Transverse colon (tissue), 4 donors: ENCODE measurements at regions not wholly inside any gene's neighbourhood (a gene's known extent, or its start where the extent isn't known, plus 50 kb on each side); places are given as distances from the start of the nearest gene placed in this dataset.

Experiments used
- DNase-seq: peaks from one replicate; pipeline ENCODE4 v3.0.0-alpha.2; 2019
- H3K27ac ChIP-seq, 4 donors: fragments of 200-600 bp; sonication (generic); 2 replicates each; pipeline ENCODE4 v1.5.1; 2016 to 2018; ENCODE audit warnings: inconsistent platforms in 4 of 4
- H3K27me3 ChIP-seq: fragments of 200-600 bp; sonication (generic); 2 replicates; pipeline ENCODE4 v1.5.1; 2017; ENCODE audit warnings: inconsistent platforms
- H3K36me3 ChIP-seq, 4 donors: fragments of 200-600 bp; sonication (generic); 2 replicates each; pipeline ENCODE4 v1.5.1; 2017 to 2019; ENCODE audit warnings: inconsistent platforms in 4 of 4
- H3K4me1 ChIP-seq, 4 donors: fragments of 200-600 bp; sonication (generic); 2 replicates each; pipeline ENCODE4 v1.5.1; 2017 to 2020; ENCODE audit warnings: inconsistent platforms in 4 of 4
- H3K4me3 ChIP-seq, 4 donors: fragments of 200-600 bp; sonication (generic); 1 replicate in 1 of 4; 2 replicates in 3 of 4; pipeline versions ENCODE4 v1.5.1 to v1.6.1; 2017 to 2019; ENCODE audit warnings: inconsistent platforms in 4 of 4
- H3K9me3 ChIP-seq, 2 donors: fragments of 200-600 bp; sonication (generic); 2 replicates each; pipeline ENCODE4 v1.5.1; 2017 to 2019; ENCODE audit warnings: inconsistent platforms in 2 of 2
- CTCF ChIP-seq, 5 experiments: fragments of 200-600 bp in 3 of 5; fragments of 450-650 bp in 2 of 5; sonication (generic) in 3 of 5; IDR thresholded peaks; 1 replicate in 2 of 5; 2 replicates in 3 of 5; pipeline ENCODE4 v1.5.1; 2016 to 2017; ENCODE audit warnings: antibody characterized with exemption in 5 of 5, inconsistent platforms in 3 of 5, mild to moderate bottlenecking in 2 of 5, moderate library complexity in 1 of 5
- EP300 ChIP-seq: sonication (generic); formaldehyde crosslinking; IDR thresholded peaks from one replicate; pipeline ENCODE4 v1.6.1; 2017; ENCODE audit warnings: antibody characterized with exemption, low read depth
- POLR2A ChIP-seq: fragments of 450-650 bp; IDR thresholded peaks from one replicate; pipeline ENCODE4 v1.6.1; 2016; ENCODE audit warnings: antibody characterized with exemption, mild to moderate bottlenecking, moderate library complexity
- POLR2AphosphoS5 ChIP-seq, 3 donors: sonication (generic); formaldehyde crosslinking; IDR thresholded peaks; one replicate each; pipeline ENCODE4 v1.6.1; 2016; ENCODE audit warnings: antibody characterized with exemption in 3 of 3
- WGBS, 2 donors: methylation state at CpG; one replicate each; pipeline ENCODE4 v1.1.5; 2018; ENCODE audit warnings: low coverage in 1 of 2; 5-methylcytosine and 5-hydroxymethylcytosine counted together
- in situ Hi-C, 4 donors: fragments of 200-750 bp; cut with MboI; loops; one replicate each; pipeline versions ENCODE4 v1.15.0 to v1.15.1; 2017; ENCODE audit warnings: low sequenced_read_pairs in 3 of 4, low pct_ligation_motif_present in 1 of 4, low pct_unique_long_range_greater_than_20kb in 1 of 4
- intact Hi-C: fragments of 100-400 bp; cut with DNase I; formaldehyde crosslinking; loops from one replicate; pipeline ENCODE4 v1.15.1; 2023; ENCODE audit warnings: low total_unique reads

GRCh38 chr2:122447237-122447636 is 691.8 kb downstream of the TSN start:
- no peak overlapping the region for H3K27ac ChIP-seq
- intact Hi-C loops = no loop called here
- no peak overlapping the region for H3K4me3 ChIP-seq
- no peaks in the 10 kb centered on the region for H3K36me3 ChIP-seq
- no peaks in the 10 kb centered on the region for H3K27me3 ChIP-seq
- in situ Hi-C loops = no loop called here
- WGBS, 2 donors = 92 to 94% methylated on average over 2 of the region's 2 CpGs
- H3K9me3 ChIP-seq = peaks cover 0 to 6% of the 10 kb centered on the region in 2 donors
- TF ChIP-seq POLR2AphosphoS5 (IDR thresholded peaks at IDR 0.05) = no peak
- TF ChIP-seq POLR2A = no peak
- TF ChIP-seq EP300 = no peak
- TF ChIP-seq CTCF (IDR thresholded peaks at IDR 0.05) = no peak
- no peak for DNase-seq
- H3K4me1 ChIP-seq = no peaks in the 10 kb centered on the region

GRCh38 chr2:122451040-122451439 is 695.6 kb downstream of the TSN start:
- H3K4me1 ChIP-seq = no peaks in the 10 kb centered on the region
- H3K36me3 ChIP-seq = no peaks in the 10 kb centered on the region
- intact Hi-C loops (no loop called here), in situ Hi-C loops (no loop called here)
- TF ChIP-seq CTCF (IDR thresholded peaks at IDR 0.05) (peak; percentile 14 to 58 (median 46)), EP300 (no peak), POLR2A (no peak), POLR2AphosphoS5 (IDR thresholded peaks at IDR 0.05) (no peak)
- WGBS, 2 donors = 63% methylated on average over 4 of the region's 4 CpGs; no CpG with 5 or more reads in 1 of the 2 donors
- no peaks in the 10 kb centered on the region for H3K27me3 ChIP-seq
- H3K4me3 ChIP-seq = no peak overlapping the region
- no peak overlapping the region for H3K27ac ChIP-seq
- DNase-seq = no peak
- H3K9me3 ChIP-seq = peaks cover 6% of the 10 kb centered on the region in 2 donors

GRCh38 chr2:122451697-122452096 is 696.2 kb downstream of the TSN start:
- intact Hi-C loops (no loop called here), in situ Hi-C loops (no loop called here)
- Histone ChIP-seq H3K27ac (no peak overlapping the region), H3K27me3 (no peaks in the 10 kb centered on the region), H3K9me3 (peaks cover 6% of the 10 kb centered on the region in 2 donors), H3K4me3 (no peak overlapping the region), H3K4me1 (no peaks in the 10 kb centered on the region), H3K36me3 (no peaks in the 10 kb centered on the region)
- WGBS, 2 donors = 75 to 88% methylated on average over 1 of the region's 1 CpG
- TF ChIP-seq POLR2AphosphoS5 (IDR thresholded peaks at IDR 0.05) (no peak), POLR2A (no peak), CTCF (IDR thresholded peaks at IDR 0.05) (no peak), EP300 (no peak)
- DNase-seq = no peak

GRCh38 chr2:122469147-122469546 is 713.7 kb downstream of the TSN start:
- Histone ChIP-seq H3K36me3 (no peaks in the 10 kb centered on the region), H3K27ac (no peak overlapping the region), H3K27me3 (no peaks in the 10 kb centered on the region), H3K4me1 (peaks cover 0 to 5% (median 0%) of the 10 kb centered on the region in 4 donors), H3K9me3 (no peaks in the 10 kb centered on the region), H3K4me3 (no peak overlapping the region)
- DNase-seq = no peak
- 52 to 53% methylated on average over 2 to 5 of the region's 5 CpGs for WGBS, 2 donors
- in situ Hi-C loops = no loop called here
- intact Hi-C loops = no loop called here
- no peak for TF ChIP-seq POLR2A
- no peak for TF ChIP-seq POLR2AphosphoS5 (IDR thresholded peaks at IDR 0.05)
- TF ChIP-seq EP300 = no peak
- no peak for TF ChIP-seq CTCF (IDR thresholded peaks at IDR 0.05)
